HCEC 1CT (cell line): ENCODE measurements at regions not wholly inside any gene's neighbourhood (a gene's known extent, or its start where the extent isn't known, plus 50 kb on each side); places are given as distances from the start of the nearest gene placed in this dataset.
"Not testable (repeated sequence)": the region's sequence is repeated elsewhere in the genome, so short reads cannot be mapped to it uniquely, and the experiment has no call there.

Source experiments
- DNase-seq: peaks from one replicate; pipeline ENCODE4 v3.0.0-alpha.2; 2017

DNA sequence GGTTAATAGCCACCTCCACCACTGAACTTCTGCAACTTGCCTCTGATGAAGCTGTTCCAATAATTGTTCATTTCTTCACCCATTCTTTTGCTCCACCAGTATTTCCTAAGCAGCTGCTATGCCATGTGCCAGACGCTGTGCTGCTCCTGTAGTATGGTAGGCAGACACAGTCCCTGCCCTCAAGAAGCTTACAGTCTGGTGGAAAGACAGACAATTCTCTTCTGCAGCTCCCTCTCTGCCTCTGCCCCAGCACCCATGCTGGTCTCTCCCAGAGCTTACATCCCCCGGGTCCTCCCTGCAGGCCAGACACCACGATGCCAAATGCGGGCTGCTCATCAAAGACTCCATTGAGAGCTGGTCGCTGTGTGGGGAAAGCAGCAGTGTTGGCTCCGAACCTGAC is 111.6 kb upstream of the ESRRB start:
- DNase-seq = no peak

- DNase-seq = peak; percentile 48
Measured at GRCh38 chr14:76267322-76268046, 108.5 kb upstream of the ESRRB start.

DNA sequence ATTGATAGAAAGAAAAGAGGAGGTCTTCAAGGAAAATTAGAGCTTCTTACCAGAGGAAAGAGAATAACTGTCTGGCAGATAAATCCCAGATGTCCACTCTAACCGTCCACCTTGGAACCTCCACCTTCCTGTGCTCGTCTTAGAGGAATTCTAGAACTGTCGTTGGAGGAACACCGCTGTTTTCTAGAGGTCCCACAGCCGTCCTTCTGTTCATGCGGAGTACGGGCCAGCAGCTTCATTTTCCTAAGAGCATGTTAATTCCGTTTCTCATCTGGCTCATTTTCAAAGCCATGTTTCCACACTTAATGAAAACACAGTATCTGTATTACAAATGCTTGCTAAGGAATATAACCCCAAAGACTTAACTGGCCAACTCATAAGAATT is 107.9 kb upstream of the ESRRB start:
- no peak for DNase-seq

- no peak for DNase-seq
Measured at GRCh38 chr14:76268700-76269099, 107.2 kb upstream of the ESRRB start.

- DNase-seq = no peak
Measured at GRCh38 chr14:76271041-76271755, 104.7 kb upstream of the ESRRB start.

GRCh38 chr14:76272349-76272748 is 103.6 kb upstream of the ESRRB start:
- DNase-seq = no peak

GRCh38 chr14:76272774-76273173 is 103.2 kb upstream of the ESRRB start:
- DNase-seq = no peak

DNA sequence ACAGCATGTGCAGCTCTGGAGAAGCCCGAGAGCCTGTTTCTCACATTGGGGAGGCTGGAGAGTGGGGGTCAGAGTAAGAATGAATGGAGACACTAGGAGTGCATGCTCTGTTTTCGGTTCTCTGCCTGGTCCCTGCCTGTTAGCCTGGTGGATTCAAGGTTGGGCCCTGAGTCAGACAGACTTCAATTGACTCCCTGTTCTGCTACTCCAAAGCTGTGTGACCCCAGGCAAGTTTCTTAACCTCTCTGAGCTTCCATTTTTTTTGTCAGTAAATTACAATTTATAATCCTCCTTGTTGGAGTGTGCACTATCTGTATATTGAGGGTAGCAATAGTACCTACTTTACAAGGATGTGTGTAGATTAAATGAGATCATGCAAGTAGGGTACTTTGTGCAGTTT is 102.6 kb upstream of the ESRRB start:
- DNase-seq = no peak

- DNase-seq = no peak
Measured at GRCh38 chr14:76274324-76274723, 101.6 kb upstream of the ESRRB start.

DNA sequence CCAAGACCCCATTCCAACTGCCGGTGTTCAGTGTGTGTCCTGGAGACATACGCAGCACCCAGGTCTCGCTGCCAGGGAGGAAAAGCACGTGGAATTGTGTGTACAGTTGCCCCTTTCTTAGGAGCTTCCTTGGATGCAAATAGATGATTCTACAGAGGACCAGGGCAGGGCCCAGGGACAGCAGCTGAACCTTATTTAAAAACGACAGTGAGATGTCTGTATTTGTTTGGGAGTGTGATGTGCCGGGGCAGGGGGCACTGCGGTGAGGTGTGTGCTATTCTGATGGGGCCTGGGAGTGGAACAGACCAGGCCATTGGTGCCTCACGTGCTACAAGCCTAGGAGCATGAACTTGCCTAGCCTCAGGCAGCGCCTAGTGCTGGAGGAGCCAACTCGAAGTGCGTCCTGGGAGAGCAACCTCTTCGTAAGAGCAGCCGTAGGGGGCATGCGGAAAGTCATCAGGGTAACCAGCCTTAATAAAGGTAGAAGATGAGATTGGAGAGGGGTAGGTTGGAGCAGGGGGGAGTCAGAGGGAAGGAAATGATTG is 98.3 kb upstream of the ESRRB start:
- no peak for DNase-seq

DNA sequence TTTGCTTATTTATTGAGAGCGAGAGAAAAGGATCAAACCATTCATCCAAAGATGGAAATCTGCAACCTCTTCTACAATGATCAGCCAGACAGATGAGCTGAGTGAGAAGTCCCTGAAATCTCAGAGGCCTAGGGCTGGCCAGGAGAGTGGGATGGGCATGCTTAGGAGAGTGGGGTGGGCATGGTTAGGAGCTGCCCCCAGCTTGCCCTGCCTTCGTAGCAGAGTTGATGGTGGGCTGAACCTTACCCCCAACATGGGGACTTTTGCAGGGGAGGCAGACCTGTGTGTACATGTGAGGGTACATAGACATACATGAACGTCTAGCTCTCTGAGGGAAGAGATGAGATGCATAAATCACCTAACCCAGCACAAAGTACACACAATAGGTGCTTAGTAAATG is 95.7 kb upstream of the ESRRB start:
- DNase-seq = no peak

- no peak for DNase-seq
Measured at GRCh38 chr14:76282581-76282980, 93.4 kb upstream of the ESRRB start.

DNA sequence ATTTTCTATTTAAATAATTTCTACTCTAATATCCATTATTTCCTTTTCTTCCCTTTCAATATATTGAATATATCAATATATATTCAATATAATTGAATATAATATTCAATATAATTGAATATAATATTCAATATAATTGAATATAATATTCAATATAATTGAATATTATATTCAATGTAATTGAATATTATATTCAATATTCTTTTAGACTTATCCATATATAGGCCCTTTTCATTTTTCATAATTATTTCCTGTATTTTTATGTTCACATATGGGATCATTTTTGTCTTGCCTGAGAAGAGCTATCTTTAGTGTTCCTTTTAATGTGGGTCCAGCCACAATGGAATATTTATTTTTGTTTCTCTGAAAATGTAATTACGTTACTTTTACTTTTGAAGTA is 88.9 kb upstream of the ESRRB start:
- no peak for DNase-seq

GRCh38 chr14:76289276-76289675 is 86.7 kb upstream of the ESRRB start:
- no peak for DNase-seq

DNA sequence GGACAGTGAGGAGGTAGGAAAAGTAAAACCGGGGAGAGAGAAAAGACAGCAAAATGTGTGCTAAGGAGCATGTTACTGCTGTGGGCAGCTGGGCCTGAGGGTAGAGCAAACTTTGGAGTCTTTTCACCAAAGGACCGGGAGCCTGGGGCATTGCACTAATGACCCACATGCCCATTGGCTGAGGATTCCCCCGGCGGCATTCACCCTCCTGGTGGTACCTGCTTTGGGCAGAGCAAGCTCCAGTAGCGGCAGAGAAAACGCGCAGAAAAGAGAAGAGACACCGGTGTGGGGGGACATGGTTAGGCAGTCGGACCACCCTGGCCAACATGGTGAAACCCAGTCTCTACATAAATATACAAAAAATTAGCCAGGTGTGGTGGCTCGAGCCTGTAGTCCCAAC is 83.4 kb upstream of the ESRRB start:
- no peak for DNase-seq

DNA sequence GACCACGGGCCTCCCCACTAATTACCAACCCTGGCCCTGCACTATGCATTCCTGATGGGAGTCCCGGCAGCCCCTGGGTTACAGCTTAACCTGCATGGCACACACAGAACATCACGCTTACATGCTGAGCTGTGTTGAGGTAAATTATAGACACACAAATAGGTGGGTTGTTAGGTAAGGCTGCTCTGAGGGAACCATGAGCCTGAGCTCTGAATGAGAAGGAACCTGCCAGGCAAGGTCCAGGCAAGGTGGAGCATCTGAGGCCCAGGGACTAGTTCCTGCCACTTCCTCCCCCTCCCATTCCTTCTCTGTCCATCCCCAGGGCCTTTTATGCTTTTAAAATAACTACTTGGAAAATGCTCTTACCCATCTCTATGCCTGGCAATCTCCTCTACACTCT is 82.7 kb upstream of the ESRRB start:
- no peak for DNase-seq

- DNase-seq = no peak
Measured at GRCh38 chr14:76293923-76294322, 82.0 kb upstream of the ESRRB start.

GRCh38 chr14:76294876-76295275 is 81.1 kb upstream of the ESRRB start:
- no peak for DNase-seq

DNA sequence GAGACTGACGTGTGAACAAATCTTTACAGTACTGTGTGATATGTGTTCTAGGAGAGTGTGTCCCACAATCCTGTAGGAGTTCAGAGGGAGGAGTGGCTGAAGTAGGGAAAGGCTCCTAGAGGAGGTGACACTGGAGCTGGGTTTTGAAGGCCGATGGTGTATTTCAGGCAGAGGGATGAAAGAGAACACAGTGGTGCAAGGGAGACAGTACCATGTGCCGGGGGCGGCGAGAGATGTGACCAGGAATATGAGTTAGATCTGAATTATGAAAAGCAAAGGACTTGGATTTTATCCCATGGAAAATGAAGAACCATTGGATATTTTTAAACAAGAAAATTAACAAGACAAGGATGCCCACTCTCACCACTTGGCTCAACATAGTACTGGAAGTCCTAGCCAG is 77.0 kb upstream of the ESRRB start:
- no peak for DNase-seq

GRCh38 chr14:76303188-76303587 is 72.7 kb upstream of the ESRRB start:
- DNase-seq = not testable (repeated sequence)

- no peak for DNase-seq
Measured at GRCh38 chr14:76304536-76305267, 71.2 kb upstream of the ESRRB start.

GRCh38 chr14:76305268-76305826 is 70.6 kb upstream of the ESRRB start:
- DNase-seq = no peak

DNA sequence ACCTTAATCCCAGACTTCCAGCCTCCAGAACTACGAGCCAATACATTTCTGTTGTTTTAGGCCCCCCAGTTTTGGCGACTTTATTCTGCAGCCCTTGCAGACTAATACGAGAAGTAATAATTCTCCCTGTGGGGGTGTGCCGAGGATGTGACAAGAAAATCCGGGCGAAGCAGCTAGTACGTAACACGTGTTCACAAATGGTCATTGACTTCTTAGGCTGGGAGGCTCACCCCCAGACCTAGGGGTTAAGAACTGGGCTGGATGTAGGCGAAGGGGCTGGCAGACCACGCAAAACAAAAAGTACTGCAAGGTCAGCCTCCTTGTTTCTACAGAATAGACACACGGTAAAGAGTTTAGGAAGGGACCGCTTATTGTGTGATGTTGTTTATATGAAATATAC is 69.8 kb upstream of the ESRRB start:
- no peak for DNase-seq
